Activated naive CD4-positive, alpha-beta T cell treated with anti-CD3 and anti-CD28 coated beads, Interleukin-2, amount 50 U/mL, for 16 hours (primary cell): ENCODE measurements at regions not wholly inside any gene's neighbourhood (a gene's known extent, or its start where the extent isn't known, plus 50 kb on each side); places are given as distances from the start of the nearest gene placed in this dataset.

Source experiments
- DNase-seq: peaks from one replicate; pipeline ENCODE4 v3.0.0-alpha.2; 2020

DNA sequence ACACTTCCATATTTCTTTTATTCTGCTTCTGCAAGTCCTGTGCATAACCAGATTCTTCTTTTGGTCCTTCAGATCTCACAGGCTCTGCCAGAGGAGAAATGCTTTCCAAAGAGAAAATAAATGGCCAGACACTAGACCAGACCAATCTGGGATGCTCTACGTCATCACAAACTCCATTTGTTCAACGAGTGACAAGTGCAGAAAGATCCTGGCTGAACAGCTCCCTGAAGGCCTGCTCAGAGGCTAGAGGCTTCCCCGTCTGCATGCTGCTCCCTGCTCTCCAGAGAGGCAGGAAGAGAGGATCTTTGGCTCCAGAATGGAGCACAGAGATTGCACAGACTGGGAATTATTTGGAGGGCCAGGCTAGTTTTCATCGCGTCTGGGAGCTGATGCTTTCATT, 232.7 kb downstream of the MAF start:
- no peak for DNase-seq

DNA sequence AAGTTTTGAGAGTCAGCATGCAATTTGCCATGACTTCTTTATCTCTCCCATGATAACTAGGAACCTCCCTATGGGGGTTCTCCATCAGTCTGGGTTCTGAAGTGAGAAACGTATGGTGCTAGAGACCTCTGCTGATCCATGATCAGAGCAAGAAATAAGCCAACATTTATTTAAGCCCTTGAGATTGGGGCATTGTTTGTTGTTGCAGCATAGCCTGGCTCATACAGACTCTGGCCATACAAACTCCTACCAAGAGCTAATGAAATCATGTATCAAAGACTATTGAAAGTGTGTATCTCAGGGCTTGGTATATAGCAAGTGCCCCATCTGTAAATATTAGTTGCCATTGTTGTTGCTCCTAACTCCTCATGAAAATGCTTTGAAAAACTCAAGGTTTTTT, 233.9 kb downstream of the MAF start:
- DNase-seq: no peak

GRCh38 chr16:79365702-79366101, 234.8 kb downstream of the MAF start:
- DNase-seq: no peak

DNA sequence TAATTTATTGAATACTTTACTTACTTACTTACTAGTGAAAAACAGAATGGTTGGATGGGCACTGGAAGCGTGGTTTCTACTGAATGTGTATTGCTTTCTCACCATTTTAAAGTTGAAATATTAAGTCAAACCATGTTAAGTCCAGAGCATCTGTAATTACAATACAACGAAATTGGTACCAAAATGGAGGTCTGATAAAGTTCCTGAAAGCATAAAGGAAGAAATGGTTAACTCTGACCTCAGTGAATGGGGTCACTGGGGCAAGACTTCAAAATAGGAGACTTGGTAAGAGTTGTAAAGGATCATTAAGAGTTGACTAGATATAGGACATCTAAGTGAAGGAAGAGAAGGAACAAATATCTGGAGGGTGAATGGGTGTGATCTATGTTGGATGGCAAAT, 237.1 kb downstream of the MAF start:
- no peak for DNase-seq

DNA sequence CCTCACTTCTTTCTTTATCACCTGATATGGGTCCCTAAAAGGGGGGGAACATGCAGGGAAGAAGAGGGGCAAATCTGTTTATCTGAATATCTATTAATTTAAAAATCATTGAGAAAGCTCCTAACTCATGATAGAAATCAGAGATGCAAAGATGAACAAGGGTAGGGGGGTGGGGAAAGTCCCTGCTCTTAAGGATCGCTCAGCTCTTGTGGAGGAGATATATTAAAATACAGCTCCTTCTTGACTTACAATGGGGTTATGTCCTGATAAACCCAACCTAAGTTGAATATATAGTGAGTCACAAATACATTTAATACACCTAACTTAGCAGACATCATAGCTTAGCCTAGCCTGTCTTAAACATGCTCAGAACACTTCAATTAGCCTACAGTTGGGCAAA, 237.5 kb downstream of the MAF start:
- no peak for DNase-seq

- DNase-seq: no peak
Observed at GRCh38 chr16:79362300-79362970, 238.1 kb downstream of the MAF start.

DNA sequence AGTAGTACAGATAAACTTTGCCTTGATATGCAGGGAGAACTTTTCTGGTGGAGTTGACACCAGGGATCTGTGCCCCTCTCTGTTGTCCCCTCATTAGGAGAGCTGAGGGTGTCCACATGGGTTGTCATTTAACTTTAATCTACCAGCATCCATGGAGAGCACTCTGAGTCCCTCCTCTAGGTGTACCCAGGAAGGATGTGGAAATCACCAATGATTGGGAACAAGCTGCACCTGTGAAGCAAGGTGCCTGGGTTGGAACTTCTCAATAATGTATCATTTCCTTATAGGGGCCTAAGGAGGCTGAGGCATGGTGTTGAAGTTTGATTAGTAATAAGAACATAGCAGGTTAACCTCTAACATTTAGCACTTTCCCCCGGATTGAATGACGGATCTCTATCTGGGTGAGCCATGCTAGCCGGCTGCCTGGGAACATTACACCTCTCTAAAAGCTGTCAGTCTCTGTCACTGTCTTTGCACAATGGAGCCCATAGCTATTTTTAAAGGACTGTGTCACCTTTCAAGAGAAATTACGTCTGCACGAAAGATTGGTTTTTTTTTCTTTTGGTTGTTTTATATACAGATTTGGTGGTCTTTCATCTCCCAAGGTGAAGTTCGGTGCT, 239.3 kb downstream of the MAF start:
- DNase-seq: no peak

DNA sequence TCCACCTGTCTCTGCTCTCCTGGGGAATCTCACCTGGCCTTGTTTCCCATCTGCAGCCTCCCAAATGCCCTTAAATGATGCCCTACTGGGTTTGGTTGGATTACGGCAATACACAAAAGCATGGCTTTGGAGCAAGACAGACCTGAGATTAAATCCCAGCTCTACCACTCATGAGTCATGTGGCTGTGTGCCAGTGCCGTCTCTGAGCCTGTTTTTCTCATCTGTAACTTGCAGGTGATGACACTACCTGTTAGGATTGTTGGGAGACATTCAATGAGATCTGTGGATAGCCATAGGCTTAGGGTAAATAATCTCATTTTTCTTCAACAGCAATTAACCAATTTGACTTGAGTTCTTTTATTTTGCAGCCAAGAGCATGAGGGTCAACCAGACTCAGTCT, 240.3 kb downstream of the MAF start:
- DNase-seq: no peak

GRCh38 chr16:79359082-79359481, 241.5 kb downstream of the MAF start:
- DNase-seq: no peak

- no peak for DNase-seq
Observed at GRCh38 chr16:79358188-79358587, 242.3 kb downstream of the MAF start.

- DNase-seq: no peak
Observed at GRCh38 chr16:79355600-79356358, 244.8 kb downstream of the MAF start.

DNA sequence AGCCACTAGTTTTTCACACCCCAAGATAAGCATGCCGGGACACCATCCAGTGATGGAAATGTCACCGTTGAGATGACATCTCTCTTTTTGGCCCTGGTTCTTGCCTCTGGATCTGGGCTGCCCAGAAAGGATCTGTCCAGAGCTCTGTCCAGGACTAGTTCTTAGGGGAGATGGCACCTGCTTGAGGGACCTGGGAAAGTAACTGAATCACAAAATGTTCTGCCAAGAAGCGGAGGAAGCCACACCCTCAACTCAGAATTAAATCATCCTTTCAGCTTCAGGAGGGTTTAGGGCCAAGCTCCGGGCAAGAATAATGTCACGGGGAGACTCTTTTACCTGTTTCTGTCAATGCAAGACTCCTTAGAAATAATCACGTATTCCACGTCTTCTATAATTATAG, 248.6 kb downstream of the MAF start:
- no peak for DNase-seq

- no peak for DNase-seq
Observed at GRCh38 chr16:79349803-79350202, 250.7 kb downstream of the MAF start.

DNA sequence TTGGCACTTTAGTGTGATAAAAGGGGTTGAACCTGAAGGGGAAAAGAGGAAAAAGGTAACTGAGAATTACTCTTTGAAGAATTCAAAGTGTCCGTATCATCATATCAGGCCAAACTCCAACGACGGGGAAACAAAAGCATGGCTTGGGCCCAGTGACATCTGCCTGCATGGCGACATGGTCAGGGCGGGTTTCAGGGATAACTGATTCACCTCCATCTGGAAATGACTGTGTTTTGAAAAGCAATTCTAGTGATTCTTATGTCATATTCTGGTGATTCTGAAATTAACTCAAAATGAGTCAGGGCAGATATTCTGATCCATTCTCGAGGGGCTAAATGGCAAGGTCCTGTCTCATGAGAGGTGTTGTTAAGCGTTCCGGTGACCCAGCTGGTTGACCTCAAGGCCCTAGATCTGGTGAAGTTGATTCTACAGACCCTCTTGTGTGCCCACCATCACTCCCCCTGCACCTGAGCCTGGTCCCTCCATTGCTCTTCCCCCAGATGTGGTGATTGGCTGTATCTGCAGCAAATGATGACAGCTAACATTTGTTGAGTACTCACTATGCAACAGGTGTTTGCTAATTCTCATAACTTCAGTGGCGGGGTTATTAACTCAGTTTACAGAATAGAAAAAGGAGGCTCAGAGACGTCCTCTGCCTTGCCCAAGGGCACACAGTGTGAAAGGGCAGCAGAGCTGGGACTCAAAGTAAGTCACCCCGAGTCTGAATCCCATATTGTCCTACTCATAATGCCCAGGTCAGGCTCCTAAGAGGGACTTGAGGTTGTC, 251.8 kb downstream of the MAF start:
- no peak for DNase-seq

GRCh38 chr16:79347277-79347676, 253.3 kb downstream of the MAF start:
- DNase-seq: no peak

DNA sequence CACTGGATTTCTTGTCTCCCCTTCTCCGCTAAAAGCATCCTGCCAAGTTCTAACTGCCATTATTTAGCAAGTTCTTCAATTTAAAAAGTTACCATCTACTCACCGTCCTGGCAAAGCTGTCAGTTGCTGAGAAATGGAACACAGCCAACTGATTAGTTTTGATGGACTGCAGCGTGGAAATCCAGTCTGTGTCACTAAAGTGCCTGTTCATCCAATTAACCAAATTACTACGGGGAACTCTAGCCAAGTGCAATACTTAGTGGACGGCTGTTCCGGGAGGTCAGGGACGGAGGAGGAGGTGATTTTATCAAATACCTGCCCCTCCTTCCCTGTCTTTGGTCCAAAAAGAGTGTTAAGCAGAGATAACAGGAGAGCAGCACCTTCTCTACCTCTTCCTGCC, 260.7 kb downstream of the MAF start:
- no peak for DNase-seq

DNA sequence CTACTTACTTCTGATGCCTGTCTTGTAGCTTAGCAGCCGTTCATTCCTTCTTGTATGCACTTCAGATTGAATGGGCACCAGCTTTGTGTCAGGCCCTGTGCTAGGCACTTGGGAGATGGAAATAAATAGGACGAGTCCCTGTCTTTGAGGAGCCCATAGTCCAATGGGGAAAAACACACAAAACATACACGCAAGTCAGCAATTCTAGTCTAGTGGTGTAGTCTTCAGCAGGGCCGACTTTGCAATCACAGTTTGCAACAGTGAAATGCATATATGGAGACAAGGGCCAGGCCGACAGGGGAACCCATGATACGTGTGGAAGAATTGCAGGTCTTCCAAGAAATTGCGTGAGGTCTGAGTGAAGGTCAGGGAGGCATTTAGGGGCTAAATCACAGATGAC, 262.6 kb downstream of the MAF start:
- no peak for DNase-seq

DNA sequence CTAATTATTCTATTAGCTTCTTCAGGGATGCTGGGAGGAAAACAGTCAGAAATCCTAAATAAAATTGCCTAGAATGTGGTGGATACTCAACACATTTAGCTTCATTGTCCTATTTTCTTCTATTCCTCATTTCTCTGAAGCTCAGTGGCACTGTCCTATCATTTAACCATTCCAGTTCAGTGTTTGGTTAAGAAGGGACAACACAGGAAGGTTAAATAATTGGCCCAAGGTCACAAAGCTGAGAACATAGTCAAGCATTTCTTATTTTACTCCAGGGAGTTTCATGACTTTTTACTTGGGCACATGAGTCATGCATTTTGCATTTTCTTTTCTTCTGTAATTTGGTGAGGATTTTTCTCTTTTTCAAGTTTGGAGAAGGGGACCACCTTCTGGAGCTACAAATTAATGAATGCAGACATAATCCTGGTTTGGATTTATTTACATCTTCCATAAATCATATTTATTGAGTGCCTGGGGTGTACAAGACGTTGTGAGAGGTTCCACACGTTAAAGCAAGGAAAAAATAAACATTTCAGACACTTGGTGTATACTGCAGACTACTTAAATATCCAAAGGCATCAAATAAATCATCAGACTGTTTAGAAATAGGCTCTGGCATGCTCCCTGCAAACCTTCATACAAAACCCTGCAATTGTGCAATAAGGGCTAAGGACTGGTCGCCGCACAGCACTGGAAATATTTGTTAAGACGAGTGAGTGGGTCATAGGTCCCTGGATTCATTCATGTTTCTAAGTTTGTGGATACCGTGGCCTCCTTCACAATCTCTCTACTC, 263.9 kb downstream of the MAF start:
- no peak for DNase-seq

DNA sequence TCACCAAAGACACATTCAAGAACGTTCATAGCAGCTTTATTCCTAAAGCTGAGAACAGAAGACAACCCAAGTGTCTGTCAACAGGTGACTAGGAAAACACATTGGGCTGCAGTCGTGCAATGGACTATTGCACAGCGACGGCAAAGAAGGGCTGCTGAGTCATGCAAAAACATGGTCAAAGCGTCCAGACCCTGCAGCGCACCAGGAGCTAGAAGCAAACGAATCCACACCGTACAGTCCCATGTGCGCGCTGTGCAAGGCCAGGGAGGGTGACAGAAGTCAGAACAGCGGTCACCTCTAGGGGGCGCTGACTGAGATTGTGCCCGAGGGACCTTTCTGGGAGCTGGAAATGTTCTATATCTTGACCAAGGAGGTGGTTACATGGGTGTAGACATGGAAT, 266.4 kb downstream of the MAF start:
- peak; percentile 16 for DNase-seq

GRCh38 chr16:79331066-79331465, 269.5 kb downstream of the MAF start:
- DNase-seq: no peak

GRCh38 chr16:79329967-79330366, 270.6 kb downstream of the MAF start:
- no peak for DNase-seq

DNA sequence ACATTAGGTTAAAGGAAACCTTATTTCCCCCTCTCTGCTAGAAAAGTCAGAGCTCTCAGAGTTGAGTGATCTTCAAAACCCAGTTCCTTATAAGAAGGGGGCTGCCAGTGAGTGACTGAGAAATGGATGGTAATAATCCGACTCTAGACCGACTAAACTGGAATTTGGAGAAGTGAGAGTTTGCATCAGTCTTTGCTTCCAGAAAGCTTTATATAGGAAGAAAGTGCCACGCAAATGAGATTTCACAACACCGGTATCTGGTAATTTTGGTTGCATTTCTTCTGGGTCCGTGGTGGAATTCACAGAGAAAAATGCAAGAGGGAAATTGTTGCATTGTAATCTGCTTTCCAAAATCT, 271.4 kb downstream of the MAF start:
- no peak for DNase-seq
